DMS53 treated with DMSO at 0.1 percent for 48 hours (cell line): ENCODE measurements at regions not wholly inside any gene's neighbourhood (a gene's known extent, or its start where the extent isn't known, plus 50 kb on each side); places are given as distances from the start of the nearest gene placed in this dataset.

ENCODE experiments used
- DNase-seq: peaks from one replicate; lab custom pipeline; 2025; ENCODE audit not compliant: unreplicated experiment; lab: John Stamatoyannopoulos, UW

DNA sequence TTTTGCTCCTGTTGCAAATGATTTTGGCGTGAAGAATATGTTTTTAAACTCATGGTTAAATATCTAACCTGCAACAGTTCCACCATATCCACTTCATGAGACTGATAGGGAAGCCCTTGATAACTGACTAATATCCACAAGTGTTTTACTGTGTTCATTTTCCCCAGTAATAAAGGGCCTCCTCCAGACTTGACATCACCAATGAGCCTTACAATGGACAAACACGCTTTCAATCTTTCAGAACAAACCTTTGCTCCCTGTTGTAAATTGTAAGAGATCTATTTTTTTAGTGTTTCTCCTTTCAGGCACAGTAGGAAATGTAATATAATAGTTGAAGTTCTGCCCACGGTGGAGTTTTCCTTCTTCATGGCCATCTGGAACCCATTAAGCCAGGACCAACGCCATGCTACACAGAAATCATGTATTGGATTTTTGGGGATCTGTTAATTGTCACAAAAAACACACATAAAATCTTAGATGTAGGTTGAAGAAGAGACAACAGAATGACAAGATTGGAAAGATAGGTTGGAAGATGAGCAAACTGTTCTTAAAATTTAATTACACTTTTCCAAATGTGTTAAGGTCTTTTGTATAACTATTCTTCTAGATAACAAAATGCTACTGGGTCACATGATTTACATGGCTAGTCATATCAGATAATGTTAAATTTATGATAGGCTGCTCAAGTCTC lies 1030.1 kb downstream of the FSTL5 start:
- DNase-seq: no peak

DNA sequence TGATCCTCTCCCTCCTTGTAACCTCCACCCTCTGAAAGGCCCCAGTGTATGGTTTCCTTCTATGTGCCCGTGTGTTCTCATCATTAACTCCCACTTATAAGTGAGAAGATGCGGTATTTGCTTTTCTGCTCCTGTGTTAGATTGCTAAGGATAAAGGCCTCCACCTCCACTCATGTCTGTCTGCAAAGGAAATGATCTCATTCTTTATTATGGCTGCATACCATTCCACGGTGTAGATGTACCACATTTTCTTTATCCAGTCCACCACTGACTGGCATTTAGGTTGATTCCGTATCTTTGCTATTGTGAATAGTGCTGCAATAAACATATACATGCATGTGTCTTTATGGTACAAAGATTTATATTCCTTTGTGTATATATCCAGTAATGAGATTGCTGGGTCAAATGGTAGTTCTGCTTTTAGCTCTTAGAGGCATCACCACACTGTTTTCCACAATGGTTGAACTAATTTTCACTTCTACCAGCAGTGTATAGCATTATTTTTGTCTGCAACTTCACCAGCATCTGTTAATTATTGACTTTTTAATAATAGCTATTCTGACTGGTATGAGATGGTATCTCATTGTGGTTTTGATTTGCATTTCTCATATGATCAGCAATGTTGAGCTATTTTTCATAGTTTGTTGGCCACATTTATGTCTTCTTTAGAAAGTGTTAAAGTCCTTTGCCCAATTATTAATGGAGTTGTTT lies 1030.9 kb downstream of the FSTL5 start:
- no peak for DNase-seq

DNA sequence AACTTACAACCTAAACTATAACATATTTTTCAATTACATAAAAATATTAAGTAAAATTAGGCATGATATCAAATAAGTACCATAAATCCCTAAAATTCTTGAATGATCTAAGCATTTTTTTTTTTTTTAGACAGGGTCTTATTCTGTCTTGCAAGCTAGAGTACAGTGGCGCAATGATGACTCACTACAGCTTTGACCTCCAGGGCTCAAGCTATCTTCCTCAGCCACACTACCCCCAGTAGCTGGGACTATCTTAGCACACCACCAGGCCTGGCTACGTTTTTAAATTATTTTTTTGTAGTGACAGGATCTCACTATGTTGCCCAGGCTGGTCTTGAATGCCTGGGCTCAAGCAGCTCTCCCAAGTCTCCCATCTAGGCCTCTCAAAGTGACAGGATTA lies 1042.3 kb downstream of the FSTL5 start:
- no peak for DNase-seq

DNA sequence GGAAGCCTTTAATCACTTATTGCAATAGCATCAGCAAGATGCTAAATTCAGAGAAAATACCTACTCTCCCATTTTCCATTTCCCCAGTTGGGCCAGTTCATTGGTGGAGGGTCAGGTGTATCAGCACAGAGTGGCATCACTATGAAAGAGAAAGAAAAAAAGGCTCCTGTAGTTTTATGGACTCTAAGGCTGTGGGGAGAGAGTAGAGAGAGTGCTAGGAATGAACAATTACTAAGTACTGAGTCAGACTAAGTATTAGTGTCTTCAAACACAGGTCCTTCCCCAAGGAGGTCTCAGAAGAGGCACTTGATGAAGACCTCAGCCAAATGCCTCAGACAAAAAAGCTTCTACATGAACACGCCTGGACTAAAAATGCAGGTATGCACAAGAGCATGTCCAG lies 1061.9 kb downstream of the FSTL5 start:
- DNase-seq: no peak

DNA sequence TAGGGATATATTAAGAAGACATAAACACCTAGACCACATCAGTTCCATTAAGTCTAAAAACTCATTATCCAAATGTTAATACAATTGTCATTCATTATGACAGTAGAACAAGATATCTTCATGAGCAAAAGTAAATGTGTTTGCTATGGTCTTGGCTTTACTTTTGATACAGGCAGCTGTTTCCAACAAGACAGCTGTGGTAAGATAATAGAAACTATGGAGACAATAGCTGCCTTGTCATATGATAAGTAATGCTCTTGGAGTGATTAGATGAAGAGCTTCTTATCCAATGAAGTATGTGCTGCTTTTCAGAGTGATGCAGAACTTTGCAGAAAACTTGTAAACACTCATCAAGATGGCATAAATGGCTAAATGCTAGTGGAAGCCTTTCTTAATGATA lies 1066.0 kb downstream of the FSTL5 start:
- no peak for DNase-seq

DNA sequence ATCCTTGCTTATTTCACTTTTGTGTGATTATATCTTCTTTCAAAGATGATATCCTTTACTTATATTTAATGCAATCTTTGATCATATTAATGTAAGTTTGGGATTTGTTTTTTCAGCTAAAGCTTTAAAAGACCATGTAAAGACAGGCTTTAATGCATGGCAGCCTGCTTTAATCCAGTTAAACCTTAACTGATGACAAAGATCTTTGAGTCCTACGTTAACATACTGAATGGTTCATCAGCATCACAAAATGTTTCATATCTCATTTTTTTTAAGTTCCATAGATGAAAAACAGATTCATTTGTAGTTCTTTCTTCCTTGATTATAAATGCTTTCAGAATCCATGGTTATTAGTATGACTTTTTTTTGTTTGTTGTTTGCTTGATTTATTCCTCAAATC lies 1102.8 kb downstream of the FSTL5 start:
- no peak for DNase-seq
